K562 (cell line): ENCODE measurements at regions not wholly inside any gene's neighbourhood (a gene's known extent, or its start where the extent isn't known, plus 50 kb on each side); places are given as distances from the start of the nearest gene placed in this dataset.

Experiments used
- BRCA1 ChIP-seq, 2 experiments: fragments of 450-650 bp in 1 of 2; sonication (generic) in 1 of 2; formaldehyde crosslinking in 1 of 2; IDR thresholded peaks; 2 replicates each; pipeline versions ENCODE4 v1.5.0 to v1.6.1; 2017 to 2020; ENCODE audit warnings: mild to moderate bottlenecking in 1 of 2, missing genetic modification reagents in 1 of 2
- CBFA2T2 ChIP-seq: fragments of 450-650 bp; conservative IDR thresholded peaks from 2 replicates; pipeline ENCODE4 v1.6.1; 2017; ENCODE audit warnings: mild to moderate bottlenecking
- CTCF ChIP-seq, 3 experiments: IDR thresholded peaks in 2 of 3; conservative IDR thresholded peaks in 1 of 3; 2 replicates each; pipeline ENCODE4 v1.5.1; 2011 to 2012; ENCODE audit warnings: low read length in 3 of 3, mild to moderate bottlenecking in 3 of 3, control low read depth in 2 of 3, improper control_type of control experiment in 1 of 3, inconsistent platforms in 1 of 3, low read depth in 1 of 3, mixed read lengths in 1 of 3, moderate library complexity in 1 of 3; ENCODE audit not compliant: insufficient read depth in 2 of 3
- FUS ChIP-seq: fragments of 200-400 bp; formaldehyde crosslinking; optimal IDR thresholded peaks from 2 replicates; pipeline ENCODE3; 2017; ENCODE audit warnings: low read depth, low read length
- GTF2F1 ChIP-seq: IDR thresholded peaks from 2 replicates; pipeline ENCODE4 v1.6.1; 2011; ENCODE audit warnings: low read depth, low read length, improper control_type of control experiment
- MXI1 ChIP-seq: IDR thresholded peaks from 2 replicates; pipeline ENCODE4 v1.6.1; 2011; ENCODE audit warnings: low read depth, mild to moderate bottlenecking, improper control_type of control experiment, low read length
- TAF1 ChIP-seq: IDR thresholded peaks from 2 replicates; pipeline ENCODE4 v1.6.1; 2011; ENCODE audit warnings: mild to moderate bottlenecking, low read length, moderate library complexity; ENCODE audit not compliant: insufficient read depth, control insufficient read depth, severe bottlenecking; ENCODE audit errors: extremely low read depth
- ZNF165 ChIP-seq: fragments of 250-450 bp; sonication (Bioruptor Pico); IDR thresholded peaks from 2 replicates; pipeline ENCODE4 v1.4.0; 2020; ENCODE audit warnings: borderline replicate concordance

DNA sequence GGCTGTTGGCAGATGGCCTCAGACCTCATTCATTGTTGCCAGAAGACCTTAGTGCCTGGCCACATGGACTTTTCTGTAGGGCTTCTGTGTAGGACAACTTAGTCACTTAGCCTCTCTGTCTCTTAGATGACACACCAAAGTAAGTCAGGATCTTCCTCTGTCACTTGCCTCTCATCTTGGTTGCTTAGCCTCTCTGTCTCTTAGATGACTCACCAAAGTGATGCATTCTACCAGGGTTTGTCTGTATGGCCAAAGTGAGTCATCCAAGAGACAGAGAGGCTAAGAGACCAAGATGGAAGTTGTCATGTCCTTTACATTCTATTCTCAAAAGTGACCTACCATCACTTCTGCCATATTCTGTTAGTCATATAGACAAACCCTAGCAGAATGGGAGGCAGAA is 255.9 kb upstream of the DEFB112 start:
- no peak for TF ChIP-seq BRCA1 (IDR thresholded peaks at IDR 0.05)
- TF ChIP-seq BRCA1 (CRISPR knock-in tag; IDR thresholded peaks at IDR 0.05), result no peak
- no peak for TF ChIP-seq CBFA2T2
- TF ChIP-seq MXI1, result no peak
- no peak for TF ChIP-seq FUS
- no peak for TF ChIP-seq CTCF (IDR thresholded peaks at IDR 0.05 in 2 of 3, conservative IDR thresholded peaks at IDR 0.05 in 1 of 3; ENCODE audit: insufficient read depth in 2 of 3, low read depth in 1 of 3, low read length in 3 of 3)
- TF ChIP-seq GTF2F1, result no peak
- TF ChIP-seq ZNF165 (CRISPR knock-in tag), result no peak
- no peak for TF ChIP-seq TAF1
